ENCODE measurements at regions not wholly inside any gene's neighbourhood (a gene's known extent, or its start where the extent isn't known, plus 50 kb on each side); places are given as distances from the start of the nearest gene placed in this dataset.

DNA sequence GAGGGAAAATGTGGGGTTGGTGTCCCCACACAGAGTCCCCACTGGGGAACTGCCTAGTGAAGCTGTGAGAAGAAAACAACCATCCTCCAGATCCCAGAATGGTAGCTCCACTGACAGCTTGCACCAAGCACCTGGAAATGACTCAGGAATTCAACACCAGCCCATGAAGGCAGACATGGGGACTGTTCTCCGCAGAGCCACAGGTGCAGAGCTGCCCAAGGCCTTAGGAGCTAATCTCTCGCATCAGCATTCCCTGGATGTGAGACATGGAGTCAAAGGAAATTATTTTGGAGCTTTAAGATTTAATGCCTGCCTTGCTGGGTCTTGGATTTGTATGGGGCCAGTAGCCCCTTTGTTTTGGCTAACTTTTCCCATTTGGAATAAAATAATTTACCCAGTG, 367.9 kb downstream of the FAM133A start:
- Histone ChIP-seq H3K4me2 (replicated peaks; ENCODE audit: extremely low read depth, low read length, poor library complexity, severe bottlenecking) (no peak overlapping the region), H3K27ac (ENCODE audit: low read depth in 1 of 2, low read length in 2 of 2) (no peak overlapping the region), H3K4me3 (replicated peaks in 1 of 3; ENCODE audit: low read depth in 2 of 3, low read length in 3 of 3) (no peak overlapping the region), H2AFZ (ENCODE audit: insufficient read depth, low read depth, low read length, poor library complexity, severe bottlenecking) (no peak overlapping the region), H3K36me3 (replicated peaks in 1 of 2; ENCODE audit: control insufficient read depth in 1 of 2, insufficient read depth in 2 of 2, low read length in 2 of 2) (no peaks in the 10 kb centered on the region), H4K20me1 (ENCODE audit: insufficient read depth, low read length) (no peaks in the 10 kb centered on the region), H3K79me2 (ENCODE audit: insufficient read depth, low read length) (no peaks in the 10 kb centered on the region), H3K9me3 (replicated peaks in 1 of 2; ENCODE audit: control insufficient read depth in 1 of 2, insufficient read depth in 1 of 2, low read length in 2 of 2) (no peaks in the 10 kb centered on the region), H3K27me3 (ENCODE audit: control insufficient read depth in 2 of 2, insufficient read depth in 2 of 2, low read length in 2 of 2) (no peaks in the 10 kb centered on the region), H3K9ac (ENCODE audit: insufficient read depth, low read length, poor library complexity, severe bottlenecking) (no peak overlapping the region), H3K4me1 (ENCODE audit: control insufficient read depth in 1 of 2, insufficient read depth in 2 of 2, low read length in 2 of 2) (no peaks in the 10 kb centered on the region)
- Mint-ChIP-seq H3K4me1 (no peaks in the 10 kb centered on the region), H3K27ac (no peak overlapping the region), H3K27me3 (ENCODE audit: low read depth in 3 of 3) (peaks cover 0 to 3% (median 1%) of the 10 kb centered on the region in 3 donors), H3K9me3 (peaks cover 0 to 10% (median 2%) of the 10 kb centered on the region in 7 donors), H3K36me3 (no peaks in the 10 kb centered on the region), H3K4me3 (no peak overlapping the region)
- intact Hi-C loops (cut with micrococcal nuclease), result no loop called here
- DNase-seq, result no peak
- TF ChIP-seq, protein P1, sequence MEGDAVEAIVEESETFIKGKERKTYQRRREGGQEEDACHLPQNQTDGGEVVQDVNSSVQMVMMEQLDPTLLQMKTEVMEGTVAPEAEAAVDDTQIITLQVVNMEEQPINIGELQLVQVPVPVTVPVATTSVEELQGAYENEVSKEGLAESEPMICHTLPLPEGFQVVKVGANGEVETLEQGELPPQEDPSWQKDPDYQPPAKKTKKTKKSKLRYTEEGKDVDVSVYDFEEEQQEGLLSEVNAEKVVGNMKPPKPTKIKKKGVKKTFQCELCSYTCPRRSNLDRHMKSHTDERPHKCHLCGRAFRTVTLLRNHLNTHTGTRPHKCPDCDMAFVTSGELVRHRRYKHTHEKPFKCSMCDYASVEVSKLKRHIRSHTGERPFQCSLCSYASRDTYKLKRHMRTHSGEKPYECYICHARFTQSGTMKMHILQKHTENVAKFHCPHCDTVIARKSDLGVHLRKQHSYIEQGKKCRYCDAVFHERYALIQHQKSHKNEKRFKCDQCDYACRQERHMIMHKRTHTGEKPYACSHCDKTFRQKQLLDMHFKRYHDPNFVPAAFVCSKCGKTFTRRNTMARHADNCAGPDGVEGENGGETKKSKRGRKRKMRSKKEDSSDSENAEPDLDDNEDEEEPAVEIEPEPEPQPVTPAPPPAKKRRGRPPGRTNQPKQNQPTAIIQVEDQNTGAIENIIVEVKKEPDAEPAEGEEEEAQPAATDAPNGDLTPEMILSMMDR (IDR thresholded peaks at IDR 0.05), result no peak
- WGBS (ENCODE audit: insufficient coverage), result 100% methylated on average over 1 of the region's 2 CpGs

DNA sequence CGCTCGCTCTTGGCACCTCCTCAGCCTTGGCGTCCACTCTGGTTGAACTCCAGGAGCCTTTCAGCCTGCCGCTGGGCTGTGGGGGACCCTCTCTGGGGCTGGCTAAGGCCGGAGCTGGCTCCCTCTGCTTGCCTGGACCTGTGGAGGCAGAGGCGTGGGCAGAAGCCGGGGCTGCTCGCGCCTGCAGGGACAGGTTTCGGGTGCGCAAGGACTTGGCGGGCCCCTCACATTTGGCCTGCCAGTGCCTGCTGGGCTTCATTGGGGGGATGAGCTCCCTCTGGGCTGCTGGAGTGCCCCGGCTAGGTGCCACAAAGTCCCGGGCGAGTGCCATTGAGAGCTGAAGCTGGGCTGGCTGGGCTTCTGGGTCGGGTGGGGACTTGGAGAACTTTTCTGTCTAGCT, 371.7 kb downstream of the FAM133A start:
- intact Hi-C loops (cut with micrococcal nuclease), result no loop called here
- Histone ChIP-seq H3K27ac (ENCODE audit: low read depth in 1 of 2, low read length in 2 of 2) (no peak overlapping the region), H2AFZ (ENCODE audit: insufficient read depth, low read depth, low read length, poor library complexity, severe bottlenecking) (no peak overlapping the region), H3K79me2 (ENCODE audit: insufficient read depth, low read length) (no peaks in the 10 kb centered on the region), H3K9ac (ENCODE audit: insufficient read depth, low read length, poor library complexity, severe bottlenecking) (no peak overlapping the region), H3K4me3 (replicated peaks in 1 of 3; ENCODE audit: low read depth in 2 of 3, low read length in 3 of 3) (no peak overlapping the region), H3K36me3 (replicated peaks in 1 of 2; ENCODE audit: control insufficient read depth in 1 of 2, insufficient read depth in 2 of 2, low read length in 2 of 2) (no peaks in the 10 kb centered on the region), H3K27me3 (ENCODE audit: control insufficient read depth in 2 of 2, insufficient read depth in 2 of 2, low read length in 2 of 2) (no peaks in the 10 kb centered on the region), H4K20me1 (ENCODE audit: insufficient read depth, low read length) (no peaks in the 10 kb centered on the region), H3K9me3 (replicated peaks in 1 of 2; ENCODE audit: control insufficient read depth in 1 of 2, insufficient read depth in 1 of 2, low read length in 2 of 2) (no peaks in the 10 kb centered on the region), H3K4me2 (replicated peaks; ENCODE audit: extremely low read depth, low read length, poor library complexity, severe bottlenecking) (no peak overlapping the region), H3K4me1 (ENCODE audit: control insufficient read depth in 1 of 2, insufficient read depth in 2 of 2, low read length in 2 of 2) (no peaks in the 10 kb centered on the region)
- Mint-ChIP-seq H3K27me3 (ENCODE audit: low read depth in 3 of 3) (peaks cover 0 to 5% (median 0%) of the 10 kb centered on the region in 3 donors), H3K4me1 (no peaks in the 10 kb centered on the region), H3K4me3 (no peak overlapping the region), H3K9me3 (peaks cover 0 to 11% (median 2%) of the 10 kb centered on the region in 7 donors), H3K27ac (no peak overlapping the region), H3K36me3 (no peaks in the 10 kb centered on the region)
- no peak for DNase-seq
- TF ChIP-seq, protein P1 (IDR thresholded peaks at IDR 0.05), result no peak
- 93% methylated on average over 10 of the region's 16 CpGs for WGBS (ENCODE audit: insufficient coverage)

All from CD14-positive monocyte (primary cell).